ENCODE measurements at regions not wholly inside any gene's neighbourhood (a gene's known extent, or its start where the extent isn't known, plus 50 kb on each side); places are given as distances from the start of the nearest gene placed in this dataset.

DNA sequence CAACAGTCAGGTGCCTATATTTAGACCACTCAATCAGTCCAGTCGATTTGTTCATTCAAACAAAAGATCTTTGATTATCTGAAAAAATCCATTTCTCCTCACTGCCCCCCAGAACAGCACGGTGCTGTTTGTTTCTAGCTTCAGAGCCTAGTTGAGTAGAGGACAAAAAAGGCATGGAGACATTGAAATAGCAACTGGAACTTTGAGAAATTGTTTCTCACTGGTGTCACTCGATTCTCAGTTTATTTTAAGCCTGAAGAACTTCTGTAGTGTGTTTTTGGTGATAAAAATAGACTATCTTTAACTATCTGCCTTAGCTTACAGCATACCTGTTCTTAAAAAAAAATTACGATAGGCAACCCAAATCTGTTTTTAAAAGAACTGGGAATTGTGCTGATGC is 67.1 kb downstream of the ARHGAP35 start:
- TF ChIP-seq ZNF8 (CRISPR knock-in tag; IDR thresholded peaks at IDR 0.05) (no peak), ARNTL (CRISPR knock-in tag; IDR thresholded peaks at IDR 0.05; ENCODE audit: borderline replicate concordance, low read depth) (no peak), PPARA (CRISPR knock-in tag; IDR thresholded peaks at IDR 0.05; ENCODE audit: borderline replicate concordance) (no peak), OSR1 (CRISPR knock-in tag; IDR thresholded peaks at IDR 0.05) (no peak)
- TF ChIP-seq, protein P1, sequence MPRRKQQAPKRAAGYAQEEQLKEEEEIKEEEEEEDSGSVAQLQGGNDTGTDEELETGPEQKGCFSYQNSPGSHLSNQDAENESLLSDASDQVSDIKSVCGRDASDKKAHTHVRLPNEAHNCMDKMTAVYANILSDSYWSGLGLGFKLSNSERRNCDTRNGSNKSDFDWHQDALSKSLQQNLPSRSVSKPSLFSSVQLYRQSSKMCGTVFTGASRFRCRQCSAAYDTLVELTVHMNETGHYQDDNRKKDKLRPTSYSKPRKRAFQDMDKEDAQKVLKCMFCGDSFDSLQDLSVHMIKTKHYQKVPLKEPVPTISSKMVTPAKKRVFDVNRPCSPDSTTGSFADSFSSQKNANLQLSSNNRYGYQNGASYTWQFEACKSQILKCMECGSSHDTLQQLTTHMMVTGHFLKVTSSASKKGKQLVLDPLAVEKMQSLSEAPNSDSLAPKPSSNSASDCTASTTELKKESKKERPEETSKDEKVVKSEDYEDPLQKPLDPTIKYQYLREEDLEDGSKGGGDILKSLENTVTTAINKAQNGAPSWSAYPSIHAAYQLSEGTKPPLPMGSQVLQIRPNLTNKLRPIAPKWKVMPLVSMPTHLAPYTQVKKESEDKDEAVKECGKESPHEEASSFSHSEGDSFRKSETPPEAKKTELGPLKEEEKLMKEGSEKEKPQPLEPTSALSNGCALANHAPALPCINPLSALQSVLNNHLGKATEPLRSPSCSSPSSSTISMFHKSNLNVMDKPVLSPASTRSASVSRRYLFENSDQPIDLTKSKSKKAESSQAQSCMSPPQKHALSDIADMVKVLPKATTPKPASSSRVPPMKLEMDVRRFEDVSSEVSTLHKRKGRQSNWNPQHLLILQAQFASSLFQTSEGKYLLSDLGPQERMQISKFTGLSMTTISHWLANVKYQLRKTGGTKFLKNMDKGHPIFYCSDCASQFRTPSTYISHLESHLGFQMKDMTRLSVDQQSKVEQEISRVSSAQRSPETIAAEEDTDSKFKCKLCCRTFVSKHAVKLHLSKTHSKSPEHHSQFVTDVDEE (CRISPR knock-in tag; IDR thresholded peaks at IDR 0.05), result no peak
